ENCODE measurements at regions not wholly inside any gene's neighbourhood (a gene's known extent, or its start where the extent isn't known, plus 50 kb on each side); places are given as distances from the start of the nearest gene placed in this dataset.
"Not testable (repeated sequence)": the region's sequence is repeated elsewhere in the genome, so short reads cannot be mapped to it uniquely, and the experiment has no call there.

DNA sequence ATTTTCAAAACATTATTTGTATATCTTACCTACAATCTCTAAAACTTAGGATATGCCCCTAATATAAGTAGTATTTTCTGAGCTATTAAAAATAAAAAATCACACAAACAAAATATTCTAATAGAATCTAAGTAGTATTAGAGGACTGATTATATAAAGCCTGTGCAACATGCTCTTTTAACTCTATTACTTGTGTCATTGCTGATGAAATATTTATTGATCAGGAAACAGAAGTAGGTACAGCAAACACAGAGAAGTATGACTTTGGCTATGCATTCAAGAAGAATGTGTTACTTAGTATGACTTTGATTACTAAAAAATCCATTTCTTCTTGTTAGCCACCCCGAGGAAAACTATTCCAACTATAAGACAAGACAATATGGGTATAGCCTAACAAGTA is 84.6 kb upstream of the ALG10 start:
- TF ChIP-seq, protein P1, sequence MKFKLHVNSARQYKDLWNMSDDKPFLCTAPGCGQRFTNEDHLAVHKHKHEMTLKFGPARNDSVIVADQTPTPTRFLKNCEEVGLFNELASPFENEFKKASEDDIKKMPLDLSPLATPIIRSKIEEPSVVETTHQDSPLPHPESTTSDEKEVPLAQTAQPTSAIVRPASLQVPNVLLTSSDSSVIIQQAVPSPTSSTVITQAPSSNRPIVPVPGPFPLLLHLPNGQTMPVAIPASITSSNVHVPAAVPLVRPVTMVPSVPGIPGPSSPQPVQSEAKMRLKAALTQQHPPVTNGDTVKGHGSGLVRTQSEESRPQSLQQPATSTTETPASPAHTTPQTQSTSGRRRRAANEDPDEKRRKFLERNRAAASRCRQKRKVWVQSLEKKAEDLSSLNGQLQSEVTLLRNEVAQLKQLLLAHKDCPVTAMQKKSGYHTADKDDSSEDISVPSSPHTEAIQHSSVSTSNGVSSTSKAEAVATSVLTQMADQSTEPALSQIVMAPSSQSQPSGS (tag by site-specific recombination; IDR thresholded peaks at IDR 0.05; ENCODE audit: low read depth): not testable (repeated sequence)
- TF ChIP-seq, protein P2, sequence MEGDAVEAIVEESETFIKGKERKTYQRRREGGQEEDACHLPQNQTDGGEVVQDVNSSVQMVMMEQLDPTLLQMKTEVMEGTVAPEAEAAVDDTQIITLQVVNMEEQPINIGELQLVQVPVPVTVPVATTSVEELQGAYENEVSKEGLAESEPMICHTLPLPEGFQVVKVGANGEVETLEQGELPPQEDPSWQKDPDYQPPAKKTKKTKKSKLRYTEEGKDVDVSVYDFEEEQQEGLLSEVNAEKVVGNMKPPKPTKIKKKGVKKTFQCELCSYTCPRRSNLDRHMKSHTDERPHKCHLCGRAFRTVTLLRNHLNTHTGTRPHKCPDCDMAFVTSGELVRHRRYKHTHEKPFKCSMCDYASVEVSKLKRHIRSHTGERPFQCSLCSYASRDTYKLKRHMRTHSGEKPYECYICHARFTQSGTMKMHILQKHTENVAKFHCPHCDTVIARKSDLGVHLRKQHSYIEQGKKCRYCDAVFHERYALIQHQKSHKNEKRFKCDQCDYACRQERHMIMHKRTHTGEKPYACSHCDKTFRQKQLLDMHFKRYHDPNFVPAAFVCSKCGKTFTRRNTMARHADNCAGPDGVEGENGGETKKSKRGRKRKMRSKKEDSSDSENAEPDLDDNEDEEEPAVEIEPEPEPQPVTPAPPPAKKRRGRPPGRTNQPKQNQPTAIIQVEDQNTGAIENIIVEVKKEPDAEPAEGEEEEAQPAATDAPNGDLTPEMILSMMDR (tag by site-specific recombination; IDR thresholded peaks at IDR 0.05): not testable (repeated sequence)
- TF ChIP-seq, protein P3, sequence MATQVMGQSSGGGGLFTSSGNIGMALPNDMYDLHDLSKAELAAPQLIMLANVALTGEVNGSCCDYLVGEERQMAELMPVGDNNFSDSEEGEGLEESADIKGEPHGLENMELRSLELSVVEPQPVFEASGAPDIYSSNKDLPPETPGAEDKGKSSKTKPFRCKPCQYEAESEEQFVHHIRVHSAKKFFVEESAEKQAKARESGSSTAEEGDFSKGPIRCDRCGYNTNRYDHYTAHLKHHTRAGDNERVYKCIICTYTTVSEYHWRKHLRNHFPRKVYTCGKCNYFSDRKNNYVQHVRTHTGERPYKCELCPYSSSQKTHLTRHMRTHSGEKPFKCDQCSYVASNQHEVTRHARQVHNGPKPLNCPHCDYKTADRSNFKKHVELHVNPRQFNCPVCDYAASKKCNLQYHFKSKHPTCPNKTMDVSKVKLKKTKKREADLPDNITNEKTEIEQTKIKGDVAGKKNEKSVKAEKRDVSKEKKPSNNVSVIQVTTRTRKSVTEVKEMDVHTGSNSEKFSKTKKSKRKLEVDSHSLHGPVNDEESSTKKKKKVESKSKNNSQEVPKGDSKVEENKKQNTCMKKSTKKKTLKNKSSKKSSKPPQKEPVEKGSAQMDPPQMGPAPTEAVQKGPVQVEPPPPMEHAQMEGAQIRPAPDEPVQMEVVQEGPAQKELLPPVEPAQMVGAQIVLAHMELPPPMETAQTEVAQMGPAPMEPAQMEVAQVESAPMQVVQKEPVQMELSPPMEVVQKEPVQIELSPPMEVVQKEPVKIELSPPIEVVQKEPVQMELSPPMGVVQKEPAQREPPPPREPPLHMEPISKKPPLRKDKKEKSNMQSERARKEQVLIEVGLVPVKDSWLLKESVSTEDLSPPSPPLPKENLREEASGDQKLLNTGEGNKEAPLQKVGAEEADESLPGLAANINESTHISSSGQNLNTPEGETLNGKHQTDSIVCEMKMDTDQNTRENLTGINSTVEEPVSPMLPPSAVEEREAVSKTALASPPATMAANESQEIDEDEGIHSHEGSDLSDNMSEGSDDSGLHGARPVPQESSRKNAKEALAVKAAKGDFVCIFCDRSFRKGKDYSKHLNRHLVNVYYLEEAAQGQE (tag by site-specific recombination; IDR thresholded peaks at IDR 0.05): not testable (repeated sequence)
- not testable (repeated sequence) for TF ChIP-seq ZNF292 (tag by site-specific recombination; IDR thresholded peaks at IDR 0.05; ENCODE audit: borderline replicate concordance, low read depth); BCL11B (tag by site-specific recombination; IDR thresholded peaks at IDR 0.05; ENCODE audit: low read depth); ZNF138 (tag by site-specific recombination; IDR thresholded peaks at IDR 0.05; ENCODE audit: borderline replicate concordance); ZNF211 (tag by site-specific recombination; IDR thresholded peaks at IDR 0.05; ENCODE audit: low read depth); ZNF274 (IDR thresholded peaks at IDR 0.05; ENCODE audit: low read length); ZNF274 (tag by site-specific recombination; IDR thresholded peaks at IDR 0.05; ENCODE audit: borderline replicate concordance)
- TF ChIP-seq, protein P4, sequence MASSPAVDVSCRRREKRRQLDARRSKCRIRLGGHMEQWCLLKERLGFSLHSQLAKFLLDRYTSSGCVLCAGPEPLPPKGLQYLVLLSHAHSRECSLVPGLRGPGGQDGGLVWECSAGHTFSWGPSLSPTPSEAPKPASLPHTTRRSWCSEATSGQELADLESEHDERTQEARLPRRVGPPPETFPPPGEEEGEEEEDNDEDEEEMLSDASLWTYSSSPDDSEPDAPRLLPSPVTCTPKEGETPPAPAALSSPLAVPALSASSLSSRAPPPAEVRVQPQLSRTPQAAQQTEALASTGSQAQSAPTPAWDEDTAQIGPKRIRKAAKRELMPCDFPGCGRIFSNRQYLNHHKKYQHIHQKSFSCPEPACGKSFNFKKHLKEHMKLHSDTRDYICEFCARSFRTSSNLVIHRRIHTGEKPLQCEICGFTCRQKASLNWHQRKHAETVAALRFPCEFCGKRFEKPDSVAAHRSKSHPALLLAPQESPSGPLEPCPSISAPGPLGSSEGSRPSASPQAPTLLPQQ (tag by site-specific recombination; IDR thresholded peaks at IDR 0.05): not testable (repeated sequence)
